GM12878 (cell line): ENCODE measurements at regions not wholly inside any gene's neighbourhood (a gene's known extent, or its start where the extent isn't known, plus 50 kb on each side); places are given as distances from the start of the nearest gene placed in this dataset.

Experiments
- BCL11A ChIP-seq: IDR thresholded peaks from 2 replicates; pipeline ENCODE4 v1.6.1; 2011; ENCODE audit warnings: low read depth, low read length
- BHLHE40 ChIP-seq, 2 experiments: fragments of 450-650 bp in 1 of 2; IDR thresholded peaks; 2 replicates each; pipeline ENCODE4 v1.6.1; 2011 to 2017; ENCODE audit warnings: low read depth in 2 of 2, borderline replicate concordance in 1 of 2, improper control_type of control experiment in 1 of 2, low read length in 1 of 2, mild to moderate bottlenecking in 1 of 2
- CREM ChIP-seq: IDR thresholded peaks from 2 replicates; pipeline ENCODE4 v1.6.1; 2014; ENCODE audit warnings: antibody characterized with exemption, low read depth
- DPF2 ChIP-seq: fragments of 450-650 bp; IDR thresholded peaks from 2 replicates; pipeline ENCODE4 v1.6.1; 2017; ENCODE audit warnings: mild to moderate bottlenecking
- EED ChIP-seq: sonication (generic); IDR thresholded peaks from 2 replicates; pipeline ENCODE4 v1.6.1; 2016; ENCODE audit warnings: antibody characterized with exemption, low read depth
- JUND ChIP-seq: IDR thresholded peaks from 2 replicates; pipeline ENCODE4 v1.6.1; 2012; ENCODE audit warnings: low read depth, mild to moderate bottlenecking, low read length, improper control_type of control experiment, moderate library complexity
- MTA2 ChIP-seq: fragments of 450-650 bp; IDR thresholded peaks from 2 replicates; pipeline ENCODE4 v1.6.1; 2016; ENCODE audit warnings: low read depth, mild to moderate bottlenecking, moderate library complexity
- MTA3 ChIP-seq: IDR thresholded peaks from 2 replicates; pipeline ENCODE4 v1.6.1; 2012; ENCODE audit warnings: low read length, inconsistent platforms, borderline replicate concordance
- NBN ChIP-seq: fragments of 450-650 bp; IDR thresholded peaks from 2 replicates; pipeline ENCODE4 v1.6.1; 2016
- NR2C1 ChIP-seq: fragments of 450-650 bp; IDR thresholded peaks from 2 replicates; pipeline ENCODE4 v1.6.1; 2017; ENCODE audit warnings: antibody characterized with exemption, mild to moderate bottlenecking, moderate library complexity
- PAX8 ChIP-seq: fragments of 450-650 bp; IDR thresholded peaks from 2 replicates; pipeline ENCODE4 v1.6.1; 2017; ENCODE audit warnings: mild to moderate bottlenecking, moderate library complexity
- POU2F2 ChIP-seq: IDR thresholded peaks from 3 replicates; pipeline ENCODE4 v1.6.1; 2011; ENCODE audit warnings: low read depth, mild to moderate bottlenecking, low read length, borderline replicate concordance
- RFX5 ChIP-seq: IDR thresholded peaks from 2 replicates; pipeline ENCODE4 v1.6.1; 2011; ENCODE audit warnings: low read depth, low read length, improper control_type of control experiment
- TBL1XR1 ChIP-seq: IDR thresholded peaks from 2 replicates; pipeline ENCODE4 v1.6.1; 2012; ENCODE audit warnings: low read depth, low read length, improper control_type of control experiment
- WRNIP1 ChIP-seq: IDR thresholded peaks from 2 replicates; pipeline ENCODE4 v1.6.1; 2011; ENCODE audit warnings: low read depth, low read length, improper control_type of control experiment, borderline replicate concordance
- ZBED1 ChIP-seq: IDR thresholded peaks from 2 replicates; pipeline ENCODE4 v1.6.1; 2016; ENCODE audit warnings: borderline replicate concordance
- ZNF217 ChIP-seq: fragments of 450-650 bp; IDR thresholded peaks from 2 replicates; pipeline ENCODE4 v1.6.1; 2017; ENCODE audit warnings: antibody characterized with exemption, mild to moderate bottlenecking
- ZNF24 ChIP-seq: fragments of 450-650 bp; IDR thresholded peaks from 2 replicates; pipeline ENCODE4 v1.6.1; 2017; ENCODE audit warnings: antibody characterized with exemption, mild to moderate bottlenecking
- ZNF384 ChIP-seq: IDR thresholded peaks from 2 replicates; pipeline ENCODE4 v1.6.1; 2012; ENCODE audit warnings: low read depth, mild to moderate bottlenecking, low read length, improper control_type of control experiment, borderline replicate concordance
- TF ChIP-seq, protein P1 (sequence below): IDR thresholded peaks from 2 replicates; pipeline ENCODE4 v1.6.1; 2011; ENCODE audit warnings: borderline replicate concordance, low read depth, mild to moderate bottlenecking, moderate library complexity, mixed read lengths, low read length; ENCODE audit not compliant: insufficient read depth; ENCODE audit errors: extremely low read length
- TF ChIP-seq, protein P2 (sequence below): fragments of 450-650 bp; IDR thresholded peaks from 2 replicates; pipeline ENCODE4 v1.6.1; 2017; ENCODE audit warnings: mild to moderate bottlenecking, low read depth, inconsistent platforms; ENCODE audit not compliant: poor library complexity, severe bottlenecking

DNA sequence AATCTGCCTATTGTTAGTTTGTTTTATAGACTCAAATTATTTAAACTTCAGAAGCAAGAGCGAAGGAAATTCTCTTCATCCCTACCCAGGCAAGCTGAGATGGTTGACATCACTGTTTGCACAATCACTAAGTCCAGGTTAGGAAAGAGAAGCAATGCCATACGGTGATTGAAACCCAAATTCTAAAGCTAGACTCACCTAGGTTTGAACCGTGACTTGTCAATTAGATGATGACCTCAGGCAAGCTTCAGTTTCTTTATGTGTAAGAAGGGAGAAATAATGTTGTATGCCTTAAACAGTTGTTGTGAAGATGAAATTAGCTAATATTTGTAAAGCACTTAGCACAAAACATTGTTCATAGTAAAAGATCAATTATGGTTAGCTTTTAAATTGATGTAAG, 96.5 kb upstream of the ANKRD55 start (continued):
- TF ChIP-seq, protein P1, sequence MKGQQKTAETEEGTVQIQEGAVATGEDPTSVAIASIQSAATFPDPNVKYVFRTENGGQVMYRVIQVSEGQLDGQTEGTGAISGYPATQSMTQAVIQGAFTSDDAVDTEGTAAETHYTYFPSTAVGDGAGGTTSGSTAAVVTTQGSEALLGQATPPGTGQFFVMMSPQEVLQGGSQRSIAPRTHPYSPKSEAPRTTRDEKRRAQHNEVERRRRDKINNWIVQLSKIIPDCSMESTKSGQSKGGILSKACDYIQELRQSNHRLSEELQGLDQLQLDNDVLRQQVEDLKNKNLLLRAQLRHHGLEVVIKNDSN, result no peak
- TF ChIP-seq ZBED1, result peak; percentile 67; the same call in 1 of the 2 replicates
- TF ChIP-seq DPF2, result peak; percentile 62; the same call in 1 of the 2 replicates
- TF ChIP-seq NBN, result 0 out of 2 replicates have a peak, but pooled peaks have one; percentile 45
- TF ChIP-seq PAX8, result no peak
- TF ChIP-seq POU2F2, result peak; percentile 43; the same call in 1 of the 3 replicates
- no peak for TF ChIP-seq ZNF217
- TF ChIP-seq RFX5, result no peak
- TF ChIP-seq, protein P2, sequence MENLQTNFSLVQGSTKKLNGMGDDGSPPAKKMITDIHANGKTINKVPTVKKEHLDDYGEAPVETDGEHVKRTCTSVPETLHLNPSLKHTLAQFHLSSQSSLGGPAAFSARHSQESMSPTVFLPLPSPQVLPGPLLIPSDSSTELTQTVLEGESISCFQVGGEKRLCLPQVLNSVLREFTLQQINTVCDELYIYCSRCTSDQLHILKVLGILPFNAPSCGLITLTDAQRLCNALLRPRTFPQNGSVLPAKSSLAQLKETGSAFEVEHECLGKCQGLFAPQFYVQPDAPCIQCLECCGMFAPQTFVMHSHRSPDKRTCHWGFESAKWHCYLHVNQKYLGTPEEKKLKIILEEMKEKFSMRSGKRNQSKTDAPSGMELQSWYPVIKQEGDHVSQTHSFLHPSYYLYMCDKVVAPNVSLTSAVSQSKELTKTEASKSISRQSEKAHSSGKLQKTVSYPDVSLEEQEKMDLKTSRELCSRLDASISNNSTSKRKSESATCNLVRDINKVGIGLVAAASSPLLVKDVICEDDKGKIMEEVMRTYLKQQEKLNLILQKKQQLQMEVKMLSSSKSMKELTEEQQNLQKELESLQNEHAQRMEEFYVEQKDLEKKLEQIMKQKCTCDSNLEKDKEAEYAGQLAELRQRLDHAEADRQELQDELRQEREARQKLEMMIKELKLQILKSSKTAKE, result peak; percentile 86
- peak; percentile 85; the same call in 1 of the 2 replicates for TF ChIP-seq MTA3
- peak; percentile 92 for TF ChIP-seq ZNF24
- no peak for TF ChIP-seq ZNF384
- no peak for TF ChIP-seq WRNIP1
- peak; percentile 51; the same call in 1 of the 2 replicates for TF ChIP-seq JUND
- peak; percentile 87 for TF ChIP-seq CREM
- TF ChIP-seq EED, result peak; percentile 74
- TF ChIP-seq BHLHE40 (IDR thresholded peaks at IDR 0.05; ENCODE audit: borderline replicate concordance in 1 of 2, low read depth in 2 of 2, low read length in 1 of 2), result peak; percentile 88 to 89
- peak; percentile 87 for TF ChIP-seq BCL11A
- TF ChIP-seq MTA2, result peak; percentile 79
- no peak for TF ChIP-seq NR2C1
- peak; percentile 81; the same call in 1 of the 2 replicates for TF ChIP-seq TBL1XR1
